SK-N-SH treated with all-trans-retinoic acid at 6 μM for 48 hours (cell line): ENCODE measurements at regions not wholly inside any gene's neighbourhood (a gene's known extent, or its start where the extent isn't known, plus 50 kb on each side); places are given as distances from the start of the nearest gene placed in this dataset.

ENCODE experiments used
- ESRRG ChIP-seq: fragments of 250-450 bp; sonication (Bioruptor Pico); IDR thresholded peaks from 2 replicates; pipeline ENCODE4 v1.6.1; 2021; ENCODE audit warnings: mild to moderate bottlenecking
- OSR1 ChIP-seq: fragments of 250-450 bp; sonication (Bioruptor Pico); IDR thresholded peaks from 2 replicates; pipeline ENCODE4 v1.8.0; 2022; ENCODE audit warnings: moderate library complexity, mild to moderate bottlenecking, inconsistent platforms
- RARB ChIP-seq: fragments of 250-450 bp; sonication (Bioruptor Pico); IDR thresholded peaks from 2 replicates; pipeline ENCODE4 v1.8.0; 2021; ENCODE audit warnings: mild to moderate bottlenecking, moderate library complexity

GRCh38 chr7:142469696-142470543, 212.1 kb upstream of the PRSS58 start:
- TF ChIP-seq OSR1 (no peak), RARB (CRISPR knock-in tag) (no peak), ESRRG (CRISPR knock-in tag) (no peak)
